ENCODE measurements at regions not wholly inside any gene's neighbourhood (a gene's known extent, or its start where the extent isn't known, plus 50 kb on each side); places are given as distances from the start of the nearest gene placed in this dataset.

GRCh38 chr5:118354797-118355196 is 633.5 kb downstream of the DTWD2 start:
- Histone ChIP-seq H3K23ac (ENCODE audit: low read depth, low read length, poor library complexity) (no peak overlapping the region), H4K91ac (ENCODE audit: low read depth, low read length, poor library complexity) (no peak overlapping the region), H2BK12ac (ENCODE audit: low read length) (no peak overlapping the region), H3K4me2 (ENCODE audit: insufficient read depth, low read length, poor library complexity, severe bottlenecking) (no peak overlapping the region), H3K27me3 (ENCODE audit: control insufficient read depth in 3 of 3, insufficient read depth in 3 of 3, low read depth in 1 of 3, low read length in 3 of 3) (no peaks in the 10 kb centered on the region), H2AK5ac (ENCODE audit: low read depth, low read length) (no peak overlapping the region), H2BK120ac (ENCODE audit: low read depth, low read length) (no peak overlapping the region), H3K9ac (ENCODE audit: low read depth, low read length, poor library complexity) (no peak overlapping the region), H3K79me1 (ENCODE audit: low read depth, low read length) (no peaks in the 10 kb centered on the region), H4K8ac (ENCODE audit: low read depth, low read length) (no peak overlapping the region), H2AFZ (ENCODE audit: low read length) (no peak overlapping the region), H3K4me3 (ENCODE audit: low read length in 2 of 2) (no peak overlapping the region), H3K36me3 (replicated peaks in 1 of 2; ENCODE audit: control insufficient read depth in 2 of 2, insufficient read depth in 2 of 2, low read length in 2 of 2) (no peaks in the 10 kb centered on the region), H3K27ac (replicated peaks; ENCODE audit: low read length) (no peak overlapping the region), H3K18ac (ENCODE audit: low read length) (no peak overlapping the region), H2BK5ac (ENCODE audit: low read length) (no peak overlapping the region), H3K9me3 (replicated peaks in 1 of 2; ENCODE audit: control insufficient read depth in 2 of 2, insufficient read depth in 1 of 2, low read depth in 1 of 2, low read length in 2 of 2) (no peaks in the 10 kb centered on the region), H3K4me1 (ENCODE audit: control insufficient read depth in 2 of 2, insufficient read depth in 1 of 2, low read depth in 1 of 2, low read length in 2 of 2) (peaks cover 3 to 18% of the 10 kb centered on the region in 2 donors), H3K4ac (ENCODE audit: low read length) (no peak overlapping the region), H3K14ac (ENCODE audit: low read length) (no peak overlapping the region), H2BK15ac (ENCODE audit: low read length) (no peak overlapping the region)
- no peak for DNase-seq (ENCODE audit: low spot score)

DNA sequence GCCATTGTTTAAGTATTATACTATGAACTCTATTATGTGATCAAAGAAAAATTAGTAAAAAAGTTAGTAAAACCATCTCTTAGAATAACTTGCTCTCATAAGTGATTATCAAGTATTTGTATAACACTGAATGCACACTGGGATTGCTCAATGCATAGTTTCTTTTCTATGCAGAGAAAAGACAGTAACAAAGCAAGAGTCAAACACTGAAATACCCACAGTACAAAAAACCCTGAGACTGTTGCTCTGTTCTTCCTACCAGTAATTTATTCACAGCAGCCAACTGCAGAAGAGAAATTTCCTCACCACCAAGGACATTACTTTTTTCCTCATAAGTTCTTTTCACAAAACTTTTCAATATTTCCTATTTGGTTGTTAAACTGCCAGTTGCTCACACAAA is 634.4 kb downstream of the DTWD2 start:
- Histone ChIP-seq H2AFZ (ENCODE audit: low read length) (peak overlapping the region; percentile 62), H3K4me1 (ENCODE audit: control insufficient read depth in 2 of 2, insufficient read depth in 1 of 2, low read depth in 1 of 2, low read length in 2 of 2) (peaks cover 3 to 18% of the 10 kb centered on the region in 2 donors), H2BK15ac (ENCODE audit: low read length) (no peak overlapping the region), H3K27ac (replicated peaks; ENCODE audit: low read length) (no peak overlapping the region), H3K18ac (ENCODE audit: low read length) (no peak overlapping the region), H4K8ac (ENCODE audit: low read depth, low read length) (no peak overlapping the region), H3K23ac (ENCODE audit: low read depth, low read length, poor library complexity) (no peak overlapping the region), H3K79me1 (ENCODE audit: low read depth, low read length) (no peaks in the 10 kb centered on the region), H2AK5ac (ENCODE audit: low read depth, low read length) (no peak overlapping the region), H3K4ac (ENCODE audit: low read length) (no peak overlapping the region), H3K36me3 (replicated peaks in 1 of 2; ENCODE audit: control insufficient read depth in 2 of 2, insufficient read depth in 2 of 2, low read length in 2 of 2) (no peaks in the 10 kb centered on the region), H3K27me3 (ENCODE audit: control insufficient read depth in 3 of 3, insufficient read depth in 3 of 3, low read depth in 1 of 3, low read length in 3 of 3) (no peaks in the 10 kb centered on the region), H3K4me2 (ENCODE audit: insufficient read depth, low read length, poor library complexity, severe bottlenecking) (no peak overlapping the region), H3K14ac (ENCODE audit: low read length) (no peak overlapping the region), H4K91ac (ENCODE audit: low read depth, low read length, poor library complexity) (no peak overlapping the region), H2BK120ac (ENCODE audit: low read depth, low read length) (no peak overlapping the region), H3K4me3 (ENCODE audit: low read length in 2 of 2) (no peak overlapping the region), H3K9me3 (replicated peaks in 1 of 2; ENCODE audit: control insufficient read depth in 2 of 2, insufficient read depth in 1 of 2, low read depth in 1 of 2, low read length in 2 of 2) (no peaks in the 10 kb centered on the region), H2BK5ac (ENCODE audit: low read length) (no peak overlapping the region), H2BK12ac (ENCODE audit: low read length) (no peak overlapping the region), H3K9ac (ENCODE audit: low read depth, low read length, poor library complexity) (no peak overlapping the region)
- DNase-seq (ENCODE audit: low spot score), result no peak

DNA sequence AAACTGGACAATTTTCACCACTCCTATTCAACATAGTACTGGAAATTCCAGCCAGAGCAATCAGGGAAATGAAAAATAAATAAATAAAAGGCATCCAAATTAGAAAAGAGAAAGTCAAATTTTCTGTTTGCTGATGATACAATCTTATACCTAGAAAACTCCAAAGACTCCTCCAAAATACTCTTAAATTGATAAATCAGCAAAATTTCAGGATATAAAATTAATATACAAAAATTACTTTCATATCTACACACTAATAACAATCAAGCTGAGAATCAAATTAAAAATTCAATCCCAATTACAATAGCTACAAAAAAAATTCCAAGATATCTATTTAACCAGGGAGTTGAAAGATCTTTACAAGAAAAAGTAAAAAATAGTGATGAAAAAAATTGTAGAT is 651.9 kb downstream of the DTWD2 start:
- no peaks in the 10 kb centered on the region for H3K27me3 ChIP-seq (ENCODE audit: control insufficient read depth in 3 of 3, insufficient read depth in 3 of 3, low read depth in 1 of 3, low read length in 3 of 3)
- no peak overlapping the region for H4K91ac ChIP-seq (ENCODE audit: low read depth, low read length, poor library complexity)
- no peak overlapping the region for H2AK5ac ChIP-seq (ENCODE audit: low read depth, low read length)
- H3K79me1 ChIP-seq (ENCODE audit: low read depth, low read length), result no peaks in the 10 kb centered on the region
- no peak for DNase-seq (ENCODE audit: low spot score)
- no peak overlapping the region for H2AFZ ChIP-seq (ENCODE audit: low read length)
- H3K9me3 ChIP-seq (replicated peaks in 1 of 2; ENCODE audit: control insufficient read depth in 2 of 2, insufficient read depth in 1 of 2, low read depth in 1 of 2, low read length in 2 of 2), result peaks cover 0 to 2% of the 10 kb centered on the region in 2 donors
- H3K9ac ChIP-seq (ENCODE audit: low read depth, low read length, poor library complexity), result no peak overlapping the region
- H3K36me3 ChIP-seq (replicated peaks in 1 of 2; ENCODE audit: control insufficient read depth in 2 of 2, insufficient read depth in 2 of 2, low read length in 2 of 2), result no peaks in the 10 kb centered on the region
- H2BK5ac ChIP-seq (ENCODE audit: low read length), result no peak overlapping the region
- H3K18ac ChIP-seq (ENCODE audit: low read length), result no peak overlapping the region
- no peak overlapping the region for H3K4me2 ChIP-seq (ENCODE audit: insufficient read depth, low read length, poor library complexity, severe bottlenecking)
- no peak overlapping the region for H4K8ac ChIP-seq (ENCODE audit: low read depth, low read length)
- H2BK12ac ChIP-seq (ENCODE audit: low read length), result no peak overlapping the region
- no peak overlapping the region for H3K27ac ChIP-seq (replicated peaks; ENCODE audit: low read length)
- H3K4me1 ChIP-seq (ENCODE audit: control insufficient read depth in 2 of 2, insufficient read depth in 1 of 2, low read depth in 1 of 2, low read length in 2 of 2), result no peaks in the 10 kb centered on the region
- no peak overlapping the region for H2BK15ac ChIP-seq (ENCODE audit: low read length)
- H3K23ac ChIP-seq (ENCODE audit: low read depth, low read length, poor library complexity), result no peak overlapping the region
- H3K4ac ChIP-seq (ENCODE audit: low read length), result no peak overlapping the region
- H3K4me3 ChIP-seq (ENCODE audit: low read length in 2 of 2), result no peak overlapping the region
- no peak overlapping the region for H2BK120ac ChIP-seq (ENCODE audit: low read depth, low read length)
- H3K14ac ChIP-seq (ENCODE audit: low read length), result no peak overlapping the region

DNA sequence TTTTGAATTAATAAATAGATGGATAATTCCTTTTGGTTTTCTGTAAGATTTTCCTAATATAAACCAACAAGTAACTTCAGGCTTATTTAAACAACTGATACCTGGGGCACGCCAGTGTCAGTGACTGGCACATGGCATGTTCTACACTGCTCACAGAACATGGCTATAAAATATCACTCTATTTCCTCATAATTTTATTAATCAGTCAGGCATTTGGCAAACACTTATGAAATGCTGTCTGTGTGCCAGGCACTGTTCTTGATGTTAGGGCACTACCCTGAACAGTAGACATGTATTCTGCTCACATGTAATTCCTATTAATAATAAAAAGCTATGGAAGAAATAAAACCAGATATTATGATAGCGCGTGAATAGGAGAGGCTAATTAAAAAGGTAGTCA is 661.0 kb downstream of the DTWD2 start:
- H3K4me3 ChIP-seq (ENCODE audit: low read length in 2 of 2), result no peak overlapping the region
- no peaks in the 10 kb centered on the region for H3K4me1 ChIP-seq (ENCODE audit: control insufficient read depth in 2 of 2, insufficient read depth in 1 of 2, low read depth in 1 of 2, low read length in 2 of 2)
- H3K4ac ChIP-seq (ENCODE audit: low read length), result no peak overlapping the region
- H3K79me1 ChIP-seq (ENCODE audit: low read depth, low read length), result no peaks in the 10 kb centered on the region
- no peak overlapping the region for H2BK120ac ChIP-seq (ENCODE audit: low read depth, low read length)
- H2BK5ac ChIP-seq (ENCODE audit: low read length), result no peak overlapping the region
- no peak overlapping the region for H3K9ac ChIP-seq (ENCODE audit: low read depth, low read length, poor library complexity)
- H4K91ac ChIP-seq (ENCODE audit: low read depth, low read length, poor library complexity), result no peak overlapping the region
- no peak overlapping the region for H3K14ac ChIP-seq (ENCODE audit: low read length)
- H2AFZ ChIP-seq (ENCODE audit: low read length), result no peak overlapping the region
- no peak overlapping the region for H4K8ac ChIP-seq (ENCODE audit: low read depth, low read length)
- no peak overlapping the region for H2AK5ac ChIP-seq (ENCODE audit: low read depth, low read length)
- no peaks in the 10 kb centered on the region for H3K27me3 ChIP-seq (ENCODE audit: control insufficient read depth in 3 of 3, insufficient read depth in 3 of 3, low read depth in 1 of 3, low read length in 3 of 3)
- H3K36me3 ChIP-seq (replicated peaks in 1 of 2; ENCODE audit: control insufficient read depth in 2 of 2, insufficient read depth in 2 of 2, low read length in 2 of 2), result no peaks in the 10 kb centered on the region
- no peak overlapping the region for H3K27ac ChIP-seq (replicated peaks; ENCODE audit: low read length)
- peaks cover 0 to 3% of the 10 kb centered on the region in 2 donors for H3K9me3 ChIP-seq (replicated peaks in 1 of 2; ENCODE audit: control insufficient read depth in 2 of 2, insufficient read depth in 1 of 2, low read depth in 1 of 2, low read length in 2 of 2)
- H2BK12ac ChIP-seq (ENCODE audit: low read length), result no peak overlapping the region
- no peak overlapping the region for H3K4me2 ChIP-seq (ENCODE audit: insufficient read depth, low read length, poor library complexity, severe bottlenecking)
- WGBS, 2 donors (ENCODE audit: extremely low coverage in 2 of 2, insufficient read length in 2 of 2, insufficient replicate concordance in 1 of 2), result no CpG with 5 or more reads among the region's 3 CpGs
- no peak overlapping the region for H3K23ac ChIP-seq (ENCODE audit: low read depth, low read length, poor library complexity)
- no peak overlapping the region for H3K18ac ChIP-seq (ENCODE audit: low read length)
- no peak overlapping the region for H2BK15ac ChIP-seq (ENCODE audit: low read length)
- DNase-seq (ENCODE audit: low spot score), result no peak

Data from neuronal stem cell (in vitro differentiated cells).